GM10248 (cell line): ENCODE measurements at regions not wholly inside any gene's neighbourhood (a gene's known extent, or its start where the extent isn't known, plus 50 kb on each side); places are given as distances from the start of the nearest gene placed in this dataset.

Experiments
- CTCF ChIA-PET: fragments of 300-600 bp; sonication (Branson Sonifier 250); formaldehyde crosslinking; extraction: SDS; loops from one replicate; lab custom pipeline; 2021; ENCODE audit warnings: antibody characterized with exemption; lab: Yijun Ruan, JAX
- POLR2A ChIA-PET: fragments of 350-650 bp; sonication (Branson Sonifier 250); formaldehyde crosslinking; extraction: SDS; loops from one replicate; lab custom pipeline; 2020; ENCODE audit warnings: antibody characterized with exemption; lab: Yijun Ruan, JAX
- DNase-seq: peaks from one replicate; pipeline ENCODE4 v3.0.0; 2012; ENCODE audit errors: extremely low spot score
- CTCF ChIP-seq: IDR thresholded peaks from 2 replicates; pipeline ENCODE4 v1.5.1; 2012; ENCODE audit warnings: mild to moderate bottlenecking, low read depth; ENCODE audit errors: extremely low read depth, missing control alignments, control extremely low read depth

GRCh38 chr4:37014584-37014983 lies 230.0 kb upstream of the NWD2 start:
- no peak for DNase-seq
- ChIA-PET POLR2A (no interaction called here), CTCF (no interaction called here)
- TF ChIP-seq CTCF, result no peak

GRCh38 chr4:37015391-37015790 lies 229.2 kb upstream of the NWD2 start:
- POLR2A ChIA-PET, result no interaction called here
- no peak for DNase-seq
- CTCF ChIA-PET, result no interaction called here
- no peak for TF ChIP-seq CTCF

DNA sequence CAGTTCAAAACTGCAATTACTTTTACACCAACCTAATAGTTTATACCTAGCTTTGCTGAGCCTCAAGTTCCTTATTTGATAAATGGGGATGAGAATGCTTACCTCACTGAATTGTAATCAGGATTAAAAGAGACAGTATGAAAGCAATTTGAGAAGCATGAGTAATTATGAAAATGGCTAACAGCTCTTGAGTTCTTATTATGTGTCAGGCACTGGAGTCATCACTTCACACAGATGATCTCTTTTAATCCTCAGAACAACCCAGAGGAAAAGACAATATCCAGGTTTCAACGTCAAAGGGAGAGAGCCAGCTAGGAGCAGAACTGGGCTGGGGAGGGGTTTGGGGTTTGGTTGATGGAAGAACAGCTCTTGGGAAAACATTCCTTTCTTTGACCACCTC lies 221.0 kb upstream of the NWD2 start:
- ChIA-PET CTCF (no interaction called here), POLR2A (no interaction called here)
- DNase-seq, result no peak
- no peak for TF ChIP-seq CTCF

GRCh38 chr4:37023996-37024395 lies 220.5 kb upstream of the NWD2 start:
- no peak for TF ChIP-seq CTCF
- DNase-seq, result no peak
- POLR2A ChIA-PET, result no interaction called here
- CTCF ChIA-PET, result no interaction called here

DNA sequence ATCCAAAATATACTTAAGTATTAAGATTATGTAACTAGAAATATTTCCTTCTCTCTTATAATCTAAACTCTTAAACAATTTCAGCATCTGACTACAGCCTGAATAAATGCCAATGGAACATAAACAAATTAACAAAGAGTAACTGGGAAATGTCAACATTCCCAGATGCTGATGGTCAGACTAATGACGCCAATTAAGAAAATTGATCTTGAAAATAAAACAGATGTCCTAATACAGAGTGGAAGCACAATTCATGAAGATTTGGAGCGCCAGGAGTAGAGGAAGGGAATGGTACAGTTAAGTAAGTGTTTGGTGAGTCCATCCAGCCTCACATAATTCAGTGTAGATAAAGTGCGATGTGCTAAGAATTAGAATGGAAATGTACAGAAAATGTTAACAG lies 203.7 kb upstream of the NWD2 start:
- POLR2A ChIA-PET, result no interaction called here
- no peak for DNase-seq
- CTCF ChIA-PET, result no interaction called here
- TF ChIP-seq CTCF, result no peak

DNA sequence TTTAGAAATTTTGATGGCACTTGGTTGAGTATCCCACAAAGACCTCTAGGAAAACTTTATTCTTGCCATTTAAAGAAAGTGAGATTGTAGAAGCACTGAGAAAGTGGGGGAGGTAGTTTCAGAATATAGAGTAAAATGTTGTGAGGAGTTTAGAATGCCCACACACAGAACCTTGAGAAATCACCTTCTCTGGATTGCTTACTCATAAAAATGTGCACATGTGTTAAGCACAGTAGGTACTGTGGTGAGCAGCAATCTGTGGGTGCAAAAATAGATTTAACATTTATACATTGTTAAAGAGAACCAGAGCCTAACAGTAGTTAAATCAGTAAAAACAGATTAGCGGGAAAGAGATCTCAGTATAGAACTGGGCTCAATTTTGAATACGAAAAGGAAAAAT lies 201.2 kb upstream of the NWD2 start:
- CTCF ChIA-PET, result no interaction called here
- DNase-seq, result no peak
- TF ChIP-seq CTCF, result no peak
- POLR2A ChIA-PET, result no interaction called here

- TF ChIP-seq CTCF, result no peak
- CTCF ChIA-PET, result interaction anchor here (1.9 to 2.9 kb wide), 2 partner anchors 10 to 12 kb away, joined by 4 to 8 read pairs; no protein-coding TSS in a partner anchor
- no peak for DNase-seq
- POLR2A ChIA-PET, result no interaction called here
These were observed 193.4 kb upstream of the NWD2 start for GRCh38 chr4:37051111-37051510.
